ENCODE measurements at regions not wholly inside any gene's neighbourhood (a gene's known extent, or its start where the extent isn't known, plus 50 kb on each side); places are given as distances from the start of the nearest gene placed in this dataset.

DNA sequence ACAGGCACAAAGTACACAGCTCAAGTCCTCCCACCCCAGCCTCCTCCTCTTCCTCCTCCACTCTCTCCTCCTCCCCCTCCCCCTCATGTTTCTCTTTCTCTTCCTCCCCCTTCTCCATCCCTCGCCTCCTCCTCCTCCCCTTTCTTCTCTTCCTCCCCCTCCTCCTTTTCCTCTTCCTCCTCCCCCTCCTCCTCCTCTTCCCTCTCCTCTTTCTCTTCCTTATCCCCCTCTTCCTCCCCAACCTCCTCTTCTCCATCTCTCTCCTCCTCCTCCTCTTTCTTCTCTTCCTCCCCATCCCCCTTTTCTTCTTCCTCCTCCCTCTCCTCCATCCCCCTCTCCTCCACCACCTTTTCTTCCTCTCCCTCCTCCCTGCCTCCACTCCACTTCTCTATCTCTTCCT, 276.3 kb upstream of the TSHZ3 start (continued):
- TF ChIP-seq, protein P1, sequence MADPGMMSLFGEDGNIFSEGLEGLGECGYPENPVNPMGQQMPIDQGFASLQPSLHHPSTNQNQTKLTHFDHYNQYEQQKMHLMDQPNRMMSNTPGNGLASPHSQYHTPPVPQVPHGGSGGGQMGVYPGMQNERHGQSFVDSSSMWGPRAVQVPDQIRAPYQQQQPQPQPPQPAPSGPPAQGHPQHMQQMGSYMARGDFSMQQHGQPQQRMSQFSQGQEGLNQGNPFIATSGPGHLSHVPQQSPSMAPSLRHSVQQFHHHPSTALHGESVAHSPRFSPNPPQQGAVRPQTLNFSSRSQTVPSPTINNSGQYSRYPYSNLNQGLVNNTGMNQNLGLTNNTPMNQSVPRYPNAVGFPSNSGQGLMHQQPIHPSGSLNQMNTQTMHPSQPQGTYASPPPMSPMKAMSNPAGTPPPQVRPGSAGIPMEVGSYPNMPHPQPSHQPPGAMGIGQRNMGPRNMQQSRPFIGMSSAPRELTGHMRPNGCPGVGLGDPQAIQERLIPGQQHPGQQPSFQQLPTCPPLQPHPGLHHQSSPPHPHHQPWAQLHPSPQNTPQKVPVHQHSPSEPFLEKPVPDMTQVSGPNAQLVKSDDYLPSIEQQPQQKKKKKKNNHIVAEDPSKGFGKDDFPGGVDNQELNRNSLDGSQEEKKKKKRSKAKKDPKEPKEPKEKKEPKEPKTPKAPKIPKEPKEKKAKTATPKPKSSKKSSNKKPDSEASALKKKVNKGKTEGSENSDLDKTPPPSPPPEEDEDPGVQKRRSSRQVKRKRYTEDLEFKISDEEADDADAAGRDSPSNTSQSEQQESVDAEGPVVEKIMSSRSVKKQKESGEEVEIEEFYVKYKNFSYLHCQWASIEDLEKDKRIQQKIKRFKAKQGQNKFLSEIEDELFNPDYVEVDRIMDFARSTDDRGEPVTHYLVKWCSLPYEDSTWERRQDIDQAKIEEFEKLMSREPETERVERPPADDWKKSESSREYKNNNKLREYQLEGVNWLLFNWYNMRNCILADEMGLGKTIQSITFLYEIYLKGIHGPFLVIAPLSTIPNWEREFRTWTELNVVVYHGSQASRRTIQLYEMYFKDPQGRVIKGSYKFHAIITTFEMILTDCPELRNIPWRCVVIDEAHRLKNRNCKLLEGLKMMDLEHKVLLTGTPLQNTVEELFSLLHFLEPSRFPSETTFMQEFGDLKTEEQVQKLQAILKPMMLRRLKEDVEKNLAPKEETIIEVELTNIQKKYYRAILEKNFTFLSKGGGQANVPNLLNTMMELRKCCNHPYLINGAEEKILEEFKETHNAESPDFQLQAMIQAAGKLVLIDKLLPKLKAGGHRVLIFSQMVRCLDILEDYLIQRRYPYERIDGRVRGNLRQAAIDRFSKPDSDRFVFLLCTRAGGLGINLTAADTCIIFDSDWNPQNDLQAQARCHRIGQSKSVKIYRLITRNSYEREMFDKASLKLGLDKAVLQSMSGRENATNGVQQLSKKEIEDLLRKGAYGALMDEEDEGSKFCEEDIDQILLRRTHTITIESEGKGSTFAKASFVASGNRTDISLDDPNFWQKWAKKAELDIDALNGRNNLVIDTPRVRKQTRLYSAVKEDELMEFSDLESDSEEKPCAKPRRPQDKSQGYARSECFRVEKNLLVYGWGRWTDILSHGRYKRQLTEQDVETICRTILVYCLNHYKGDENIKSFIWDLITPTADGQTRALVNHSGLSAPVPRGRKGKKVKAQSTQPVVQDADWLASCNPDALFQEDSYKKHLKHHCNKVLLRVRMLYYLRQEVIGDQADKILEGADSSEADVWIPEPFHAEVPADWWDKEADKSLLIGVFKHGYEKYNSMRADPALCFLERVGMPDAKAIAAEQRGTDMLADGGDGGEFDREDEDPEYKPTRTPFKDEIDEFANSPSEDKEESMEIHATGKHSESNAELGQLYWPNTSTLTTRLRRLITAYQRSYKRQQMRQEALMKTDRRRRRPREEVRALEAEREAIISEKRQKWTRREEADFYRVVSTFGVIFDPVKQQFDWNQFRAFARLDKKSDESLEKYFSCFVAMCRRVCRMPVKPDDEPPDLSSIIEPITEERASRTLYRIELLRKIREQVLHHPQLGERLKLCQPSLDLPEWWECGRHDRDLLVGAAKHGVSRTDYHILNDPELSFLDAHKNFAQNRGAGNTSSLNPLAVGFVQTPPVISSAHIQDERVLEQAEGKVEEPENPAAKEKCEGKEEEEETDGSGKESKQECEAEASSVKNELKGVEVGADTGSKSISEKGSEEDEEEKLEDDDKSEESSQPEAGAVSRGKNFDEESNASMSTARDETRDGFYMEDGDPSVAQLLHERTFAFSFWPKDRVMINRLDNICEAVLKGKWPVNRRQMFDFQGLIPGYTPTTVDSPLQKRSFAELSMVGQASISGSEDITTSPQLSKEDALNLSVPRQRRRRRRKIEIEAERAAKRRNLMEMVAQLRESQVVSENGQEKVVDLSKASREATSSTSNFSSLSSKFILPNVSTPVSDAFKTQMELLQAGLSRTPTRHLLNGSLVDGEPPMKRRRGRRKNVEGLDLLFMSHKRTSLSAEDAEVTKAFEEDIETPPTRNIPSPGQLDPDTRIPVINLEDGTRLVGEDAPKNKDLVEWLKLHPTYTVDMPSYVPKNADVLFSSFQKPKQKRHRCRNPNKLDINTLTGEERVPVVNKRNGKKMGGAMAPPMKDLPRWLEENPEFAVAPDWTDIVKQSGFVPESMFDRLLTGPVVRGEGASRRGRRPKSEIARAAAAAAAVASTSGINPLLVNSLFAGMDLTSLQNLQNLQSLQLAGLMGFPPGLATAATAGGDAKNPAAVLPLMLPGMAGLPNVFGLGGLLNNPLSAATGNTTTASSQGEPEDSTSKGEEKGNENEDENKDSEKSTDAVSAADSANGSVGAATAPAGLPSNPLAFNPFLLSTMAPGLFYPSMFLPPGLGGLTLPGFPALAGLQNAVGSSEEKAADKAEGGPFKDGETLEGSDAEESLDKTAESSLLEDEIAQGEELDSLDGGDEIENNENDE (IDR thresholded peaks at IDR 0.05; ENCODE audit: insufficient replicate concordance, low read length), result no peak
- no peak for TF ChIP-seq RAD21 (IDR thresholded peaks at IDR 0.05 in 1 of 2, conservative IDR thresholded peaks at IDR 0.05 in 1 of 2; ENCODE audit: low read depth in 2 of 2, low read length in 2 of 2)
